ENCODE measurements at regions not wholly inside any gene's neighbourhood (a gene's known extent, or its start where the extent isn't known, plus 50 kb on each side); places are given as distances from the start of the nearest gene placed in this dataset.

DNA sequence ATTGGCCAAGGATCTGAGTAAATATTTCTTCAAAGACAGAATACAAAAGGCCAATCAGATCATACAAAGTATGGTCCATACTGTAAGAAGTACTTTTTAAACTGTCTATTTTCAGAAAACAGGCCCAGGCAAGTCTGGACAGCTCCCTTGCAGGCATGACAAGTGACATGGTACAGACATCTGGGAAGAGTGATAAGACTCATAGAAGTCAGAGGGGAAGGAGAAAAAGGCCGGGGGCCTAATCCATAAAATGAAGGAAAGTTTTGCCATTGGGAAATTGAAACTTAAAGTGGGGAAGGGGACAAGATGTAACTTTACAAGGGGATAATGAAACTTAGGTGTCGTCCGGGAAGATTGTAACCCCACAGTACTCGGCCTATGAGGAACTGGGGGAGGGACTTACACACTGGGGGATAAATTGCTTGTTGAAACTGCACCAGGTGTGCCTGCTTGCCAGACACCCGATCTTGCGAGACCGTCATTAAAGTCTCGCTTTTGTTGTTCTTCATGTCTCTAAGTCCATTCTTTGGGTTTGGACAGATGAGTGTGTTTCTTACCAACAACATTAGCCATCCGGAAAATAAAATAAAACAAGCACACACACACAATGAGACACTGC lies 684.0 kb downstream of the CDH11 start:
- H2BK5ac ChIP-seq (ENCODE audit: insufficient read length, low read length) = no peak overlapping the region
- no peak overlapping the region for H4K8ac ChIP-seq (replicated peaks; ENCODE audit: insufficient read length, low read depth, low read length)
- Mint-ChIP-seq H3K9me3 (peaks cover 14 to 15% of the 10 kb centered on the region in 2 experiments), H3K4me3 (no peak overlapping the region), H3K4me1 (peaks cover 5 to 8% of the 10 kb centered on the region in 2 experiments), H3K27ac (peak overlapping the region in 2 of 3 experiments; percentile 58 to 89; a peak in 3 of 7 replicates), H3K27me3 (ENCODE audit: low read depth) (no peaks in the 10 kb centered on the region), H3K36me3 (ENCODE audit: insufficient read depth in 1 of 3, low read depth in 3 of 3) (peaks cover 0 to 11% (median 4%) of the 10 kb centered on the region in 3 experiments; a peak in 5 of 7 replicates)
- no peaks in the 10 kb centered on the region for H3K23me2 ChIP-seq (ENCODE audit: insufficient read length, low read depth, low read length, poor library complexity, severe bottlenecking)
- no peaks in the 10 kb centered on the region for H4K20me1 ChIP-seq (ENCODE audit: control insufficient read depth, insufficient read depth, insufficient read length)
- DNase-seq = peak; percentile 28
- no peak overlapping the region for H3T11ph ChIP-seq (ENCODE audit: low read length)
- no peak overlapping the region for H3K27ac ChIP-seq (ENCODE audit: insufficient read length, low read depth, low read length)
- H3K56ac ChIP-seq (ENCODE audit: insufficient read length, low read depth, low read length) = no peak overlapping the region
- no peaks in the 10 kb centered on the region for H3K4me1 ChIP-seq (ENCODE audit: insufficient read depth, low read length)
- no peak overlapping the region for H2AFZ ChIP-seq (ENCODE audit: low read length)
- no peaks in the 10 kb centered on the region for H3K9me3 ChIP-seq (ENCODE audit: control insufficient read depth, low read depth, low read length)
- H2AK5ac ChIP-seq (ENCODE audit: insufficient read length, low read length) = no peak overlapping the region
- H4K5ac ChIP-seq (ENCODE audit: insufficient read length, low read depth, low read length) = no peak overlapping the region
- no peak overlapping the region for H4K91ac ChIP-seq (ENCODE audit: insufficient read length, low read depth, low read length)
- H2BK12ac ChIP-seq (ENCODE audit: insufficient read length, low read depth, low read length) = no peak overlapping the region
- TF ChIP-seq, protein P1, sequence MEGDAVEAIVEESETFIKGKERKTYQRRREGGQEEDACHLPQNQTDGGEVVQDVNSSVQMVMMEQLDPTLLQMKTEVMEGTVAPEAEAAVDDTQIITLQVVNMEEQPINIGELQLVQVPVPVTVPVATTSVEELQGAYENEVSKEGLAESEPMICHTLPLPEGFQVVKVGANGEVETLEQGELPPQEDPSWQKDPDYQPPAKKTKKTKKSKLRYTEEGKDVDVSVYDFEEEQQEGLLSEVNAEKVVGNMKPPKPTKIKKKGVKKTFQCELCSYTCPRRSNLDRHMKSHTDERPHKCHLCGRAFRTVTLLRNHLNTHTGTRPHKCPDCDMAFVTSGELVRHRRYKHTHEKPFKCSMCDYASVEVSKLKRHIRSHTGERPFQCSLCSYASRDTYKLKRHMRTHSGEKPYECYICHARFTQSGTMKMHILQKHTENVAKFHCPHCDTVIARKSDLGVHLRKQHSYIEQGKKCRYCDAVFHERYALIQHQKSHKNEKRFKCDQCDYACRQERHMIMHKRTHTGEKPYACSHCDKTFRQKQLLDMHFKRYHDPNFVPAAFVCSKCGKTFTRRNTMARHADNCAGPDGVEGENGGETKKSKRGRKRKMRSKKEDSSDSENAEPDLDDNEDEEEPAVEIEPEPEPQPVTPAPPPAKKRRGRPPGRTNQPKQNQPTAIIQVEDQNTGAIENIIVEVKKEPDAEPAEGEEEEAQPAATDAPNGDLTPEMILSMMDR (conservative IDR thresholded peaks at IDR 0.05) = no peak
- no peak overlapping the region for H3K23ac ChIP-seq (ENCODE audit: insufficient read length, low read depth, low read length)
- no peak overlapping the region for H2BK15ac ChIP-seq (ENCODE audit: low read depth, low read length)
- H3K79me2 ChIP-seq (ENCODE audit: insufficient read depth, low read length) = no peaks in the 10 kb centered on the region
- no peak overlapping the region for H3K4ac ChIP-seq (ENCODE audit: low read depth, low read length)
- H3K9ac ChIP-seq (ENCODE audit: extremely low read depth, insufficient read length, low read length) = no peak overlapping the region
- H2BK20ac ChIP-seq (ENCODE audit: low read depth, low read length, poor library complexity, severe bottlenecking) = no peak overlapping the region
- no peak overlapping the region for H3K18ac ChIP-seq (ENCODE audit: insufficient read length, low read depth, low read length)
- no peak overlapping the region for H2BK120ac ChIP-seq (ENCODE audit: low read depth, low read length, poor library complexity, severe bottlenecking)
- WGBS (ENCODE audit: extremely low coverage, insufficient read length, low lambda C conversion rate) = no CpG with 5 or more reads among the region's 9 CpGs
- no peak overlapping the region for H3K4me2 ChIP-seq (ENCODE audit: insufficient read depth, insufficient read length, low read length)
- H3K14ac ChIP-seq (ENCODE audit: insufficient read depth, low read length) = no peak overlapping the region
- no peaks in the 10 kb centered on the region for H3K79me1 ChIP-seq (ENCODE audit: insufficient read depth, low read depth, low read length, poor library complexity, severe bottlenecking)
- no peaks in the 10 kb centered on the region for H3K27me3 ChIP-seq (ENCODE audit: insufficient read depth, low read length)

Data from H9 (cell line).